HepG2 (cell line): ENCODE measurements at regions not wholly inside any gene's neighbourhood (a gene's known extent, or its start where the extent isn't known, plus 50 kb on each side); places are given as distances from the start of the nearest gene placed in this dataset.
A peak's percentile ranks its signal among the peaks of the same experiment; 100 is the strongest.

Source experiments
- ATRX ChIP-seq: sonication (generic); formaldehyde crosslinking; IDR thresholded peaks from 2 replicates; pipeline ENCODE4 v1.4.0; 2020; ENCODE audit warnings: missing genetic modification reagents, borderline replicate concordance
- BORCS8-MEF2B ChIP-seq: sonication (generic); formaldehyde crosslinking; IDR thresholded peaks from 2 replicates; pipeline ENCODE4 v1.8.0; 2022; ENCODE audit warnings: mild to moderate bottlenecking, missing genetic modification reagents
- ETV6 ChIP-seq: sonication (generic); formaldehyde crosslinking; conservative IDR thresholded peaks from 2 replicates; pipeline ENCODE4 v1.4.0; 2020; ENCODE audit warnings: missing genetic modification reagents
- HDAC1 ChIP-seq: sonication (generic); formaldehyde crosslinking; IDR thresholded peaks from 2 replicates; pipeline ENCODE4 v1.5.1; 2020; ENCODE audit warnings: mild to moderate bottlenecking, missing genetic modification reagents
- HNRNPLL ChIP-seq: fragments of 200-400 bp; formaldehyde crosslinking; IDR thresholded peaks from 2 replicates; pipeline ENCODE4 v1.6.1; 2017; ENCODE audit warnings: mild to moderate bottlenecking, low read depth, low read length; ENCODE audit not compliant: poor library complexity, severe bottlenecking
- IKZF4 ChIP-seq: sonication (generic); formaldehyde crosslinking; IDR thresholded peaks from 2 replicates; pipeline ENCODE4 v1.5.1; 2020; ENCODE audit warnings: borderline replicate concordance, mild to moderate bottlenecking, low read depth, missing genetic modification reagents; ENCODE audit errors: not compliant biosample characterization
- MTF1 ChIP-seq: sonication (generic); formaldehyde crosslinking; IDR thresholded peaks from 2 replicates; pipeline ENCODE4 v1.5.0; 2020; ENCODE audit warnings: missing genetic modification reagents
- PAXIP1 ChIP-seq: sonication (generic); formaldehyde crosslinking; conservative IDR thresholded peaks from 2 replicates; pipeline ENCODE4 v1.4.0; 2020; ENCODE audit warnings: mild to moderate bottlenecking, missing genetic modification reagents, moderate library complexity
- REL ChIP-seq: sonication (generic); formaldehyde crosslinking; conservative IDR thresholded peaks from 2 replicates; pipeline ENCODE4 v1.8.0; 2022; ENCODE audit warnings: mild to moderate bottlenecking, missing genetic modification reagents, moderate library complexity
- SMAD3 ChIP-seq: sonication (generic); formaldehyde crosslinking; IDR thresholded peaks from 2 replicates; pipeline ENCODE4 v1.4.0; 2020; ENCODE audit warnings: missing genetic modification reagents
- TBP ChIP-seq: sonication (generic); formaldehyde crosslinking; IDR thresholded peaks from 2 replicates; pipeline ENCODE4 v1.5.0; 2020; ENCODE audit warnings: missing genetic modification reagents
- TEAD2 ChIP-seq: sonication (generic); formaldehyde crosslinking; IDR thresholded peaks from 2 replicates; pipeline ENCODE4 v1.9.0; 2021; ENCODE audit warnings: missing genetic modification reagents
- ZBTB43 ChIP-seq: sonication (generic); formaldehyde crosslinking; conservative IDR thresholded peaks from 2 replicates; pipeline ENCODE4 v1.4.0; 2020; ENCODE audit warnings: missing genetic modification reagents
- ZNF75D ChIP-seq: sonication (generic); formaldehyde crosslinking; IDR thresholded peaks from 2 replicates; pipeline ENCODE4 v1.8.1; 2023; ENCODE audit warnings: missing genetic modification reagents, mild to moderate bottlenecking, borderline replicate concordance
- TF ChIP-seq, protein P1 (sequence below): sonication (generic); formaldehyde crosslinking; IDR thresholded peaks from 2 replicates; pipeline ENCODE4 v1.5.0; 2020; ENCODE audit warnings: missing genetic modification reagents
- TF ChIP-seq, protein P2 (sequence below): sonication (generic); formaldehyde crosslinking; IDR thresholded peaks from 2 replicates; pipeline ENCODE4 v1.8.0; 2022; ENCODE audit warnings: low read depth, missing genetic modification reagents
- TF ChIP-seq, protein P3 (sequence below): sonication (generic); formaldehyde crosslinking; IDR thresholded peaks from 2 replicates; pipeline ENCODE4 v1.4.0; 2020; ENCODE audit warnings: missing genetic modification reagents

- TF ChIP-seq, protein P1, sequence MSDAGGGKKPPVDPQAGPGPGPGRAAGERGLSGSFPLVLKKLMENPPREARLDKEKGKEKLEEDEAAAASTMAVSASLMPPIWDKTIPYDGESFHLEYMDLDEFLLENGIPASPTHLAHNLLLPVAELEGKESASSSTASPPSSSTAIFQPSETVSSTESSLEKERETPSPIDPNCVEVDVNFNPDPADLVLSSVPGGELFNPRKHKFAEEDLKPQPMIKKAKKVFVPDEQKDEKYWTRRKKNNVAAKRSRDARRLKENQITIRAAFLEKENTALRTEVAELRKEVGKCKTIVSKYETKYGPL, result no peak
- TF ChIP-seq ZBTB43 (CRISPR knock-in tag), result no peak
- TF ChIP-seq SMAD3 (CRISPR knock-in tag), result no peak
- no peak for TF ChIP-seq MTF1
- TF ChIP-seq TBP (CRISPR knock-in tag), result no peak
- TF ChIP-seq, protein P2, sequence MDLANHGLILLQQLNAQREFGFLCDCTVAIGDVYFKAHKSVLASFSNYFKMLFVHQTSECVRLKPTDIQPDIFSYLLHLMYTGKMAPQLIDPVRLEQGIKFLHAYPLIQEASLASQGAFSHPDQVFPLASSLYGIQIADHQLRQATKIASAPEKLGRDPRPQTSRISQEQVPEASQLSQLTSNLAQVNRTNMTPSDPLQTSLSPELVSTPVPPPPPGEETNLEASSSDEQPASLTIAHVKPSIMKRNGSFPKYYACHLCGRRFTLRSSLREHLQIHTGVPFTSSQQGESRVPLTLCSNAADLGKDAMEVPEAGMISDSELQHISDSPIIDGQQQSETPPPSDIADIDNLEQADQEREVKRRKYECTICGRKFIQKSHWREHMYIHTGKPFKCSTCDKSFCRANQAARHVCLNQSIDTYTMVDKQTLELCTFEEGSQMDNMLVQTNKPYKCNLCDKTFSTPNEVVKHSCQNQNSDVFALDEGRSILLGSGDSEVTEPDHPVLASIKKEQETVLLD (CRISPR knock-in tag), result no peak
- TF ChIP-seq IKZF4, result no peak
- TF ChIP-seq ETV6 (CRISPR knock-in tag), result no peak; the same call in 1 of the 2 replicates
- TF ChIP-seq ZNF75D (CRISPR knock-in tag), result no peak
- 0 out of 2 replicates have a peak, but pooled peaks have one; percentile 16 for TF ChIP-seq ATRX (CRISPR knock-in tag)
- TF ChIP-seq, protein P3, sequence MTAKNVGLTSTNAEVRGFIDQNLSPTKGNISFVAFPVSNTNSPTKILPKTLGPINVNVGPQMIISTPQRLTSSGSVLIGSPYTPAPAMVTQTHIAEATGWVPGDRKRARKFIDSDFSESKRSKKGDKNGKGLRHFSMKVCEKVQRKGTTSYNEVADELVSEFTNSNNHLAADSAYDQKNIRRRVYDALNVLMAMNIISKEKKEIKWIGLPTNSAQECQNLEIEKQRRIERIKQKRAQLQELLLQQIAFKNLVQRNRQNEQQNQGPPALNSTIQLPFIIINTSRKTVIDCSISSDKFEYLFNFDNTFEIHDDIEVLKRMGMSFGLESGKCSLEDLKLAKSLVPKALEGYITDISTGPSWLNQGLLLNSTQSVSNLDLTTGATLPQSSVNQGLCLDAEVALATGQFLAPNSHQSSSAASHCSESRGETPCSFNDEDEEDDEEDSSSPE (CRISPR knock-in tag), result no peak
- TF ChIP-seq TEAD2, result no peak
- TF ChIP-seq REL (CRISPR knock-in tag), result no peak
- TF ChIP-seq HDAC1, result no peak; the same call in 1 of the 2 replicates
- TF ChIP-seq PAXIP1, result no peak
- no peak for TF ChIP-seq HNRNPLL
- TF ChIP-seq BORCS8-MEF2B, result no peak
Observed at GRCh38 chr20:50306478-50307423, 116.1 kb downstream of the CEBPB start (continued).
